Panc1 (cell line): ENCODE measurements at regions not wholly inside any gene's neighbourhood (a gene's known extent, or its start where the extent isn't known, plus 50 kb on each side); places are given as distances from the start of the nearest gene placed in this dataset.

Experiments
- ATAC-seq: fragments of 200-7000 bp; cut with Tn5 transposase; 2 replicates; pipeline ENCODE4 v1.9.1; 2020; ENCODE audit warnings: mild to moderate bottlenecking, moderate library complexity
- BruUV-seq: library from RNA; stranded (reverse); fragments of 400-500 nt; replicated peaks from 2 replicates; lab custom pipeline; 2021; lab: Mats Ljungman, UMichigan
- CTCF ChIA-PET: fragments of 300-600 bp; sonication (Branson Sonifier 250); formaldehyde crosslinking; loops from one replicate; lab custom pipeline; 2022; ENCODE audit warnings: antibody characterized with exemption; lab: Charles Lee
- POLR2A ChIA-PET: fragments of 300-600 bp; sonication (Branson Sonifier 250); formaldehyde crosslinking; loops from one replicate; lab custom pipeline; 2022; ENCODE audit warnings: antibody characterized with exemption; lab: Charles Lee
- DNase-seq: peaks from one replicate; pipeline ENCODE4 v3.0.0-alpha.2; 2010; ENCODE audit warnings: low read depth, low spot score
- H3K27ac ChIP-seq: 2 replicates; pipeline ENCODE4 v1.5.1; 2011; ENCODE audit warnings: mild to moderate bottlenecking, low read length, inconsistent platforms
- H3K27me3 ChIP-seq: fragments of 200-500 bp; sonication (Bioruptor generic); 2 replicates; pipeline ENCODE4 v1.6.0; 2014; ENCODE audit warnings: low read length, inconsistent platforms; ENCODE audit not compliant: control insufficient read depth, insufficient read depth
- H3K36me3 ChIP-seq: fragments of 200-500 bp; sonication (Bioruptor generic); 2 replicates; pipeline ENCODE4 v1.5.1; 2014; ENCODE audit warnings: inconsistent platforms, mild to moderate bottlenecking, low read length, moderate library complexity; ENCODE audit not compliant: control insufficient read depth, insufficient read depth
- H3K4me1 ChIP-seq: 2 replicates; pipeline ENCODE4 v1.5.1; 2011; ENCODE audit warnings: inconsistent platforms, mild to moderate bottlenecking, low read length, moderate library complexity; ENCODE audit not compliant: control insufficient read depth, insufficient read depth
- H3K4me3 ChIP-seq, 2 experiments: 2 replicates each; pipeline ENCODE4 v1.5.1; 2011 to 2012; ENCODE audit warnings: low read depth in 2 of 2, low read length in 2 of 2, mild to moderate bottlenecking in 2 of 2, inconsistent platforms in 1 of 2, moderate library complexity in 1 of 2
- H3K9me3 ChIP-seq: fragments of 200-500 bp; sonication (Bioruptor generic); 2 replicates; pipeline ENCODE4 v1.5.1; 2014; ENCODE audit warnings: low read depth, mild to moderate bottlenecking, inconsistent platforms, low read length, moderate library complexity; ENCODE audit not compliant: control insufficient read depth, insufficient read depth
- POLR2AphosphoS5 ChIP-seq: IDR thresholded peaks from 2 replicates; pipeline ENCODE4 v1.6.1; 2012; ENCODE audit warnings: mild to moderate bottlenecking, low read depth, low read length, moderate library complexity
- SIN3A ChIP-seq: IDR thresholded peaks from 2 replicates; pipeline ENCODE4 v1.6.1; 2012; ENCODE audit warnings: low read depth, mild to moderate bottlenecking, low read length, moderate library complexity, borderline replicate concordance; ENCODE audit not compliant: insufficient read depth
- TCF7L2 ChIP-seq: IDR thresholded peaks from 2 replicates; pipeline ENCODE4 v1.6.1; 2011; ENCODE audit warnings: mild to moderate bottlenecking, low read depth, low read length, inconsistent platforms
- in situ Hi-C: cut with HindIII; loops from 2 replicates; pipeline ENCODE4 v1.10.0; 2016; ENCODE audit warnings: low sequenced_read_pairs, low pct_unique_long_range_greater_than_20kb
- intact Hi-C: fragments of 100-400 bp; cut with micrococcal nuclease; formaldehyde crosslinking; loops from one replicate; pipeline ENCODE4 v1.10.0; 2022; ENCODE audit not compliant: unreplicated experiment
- TF ChIP-seq, protein P1 (sequence below): fragments of 450-650 bp; IDR thresholded peaks from 2 replicates; pipeline ENCODE4 v1.5.1; 2017; ENCODE audit warnings: mild to moderate bottlenecking
- TF ChIP-seq, protein P2 (sequence below), 2 experiments: IDR thresholded peaks; 2 replicates each; pipeline ENCODE4 v1.6.1; 2011 to 2012; ENCODE audit warnings: low read depth in 2 of 2, control low read depth in 1 of 2, low read length in 1 of 2, mild to moderate bottlenecking in 1 of 2, moderate library complexity in 1 of 2; ENCODE audit not compliant: insufficient read depth in 1 of 2

DNA sequence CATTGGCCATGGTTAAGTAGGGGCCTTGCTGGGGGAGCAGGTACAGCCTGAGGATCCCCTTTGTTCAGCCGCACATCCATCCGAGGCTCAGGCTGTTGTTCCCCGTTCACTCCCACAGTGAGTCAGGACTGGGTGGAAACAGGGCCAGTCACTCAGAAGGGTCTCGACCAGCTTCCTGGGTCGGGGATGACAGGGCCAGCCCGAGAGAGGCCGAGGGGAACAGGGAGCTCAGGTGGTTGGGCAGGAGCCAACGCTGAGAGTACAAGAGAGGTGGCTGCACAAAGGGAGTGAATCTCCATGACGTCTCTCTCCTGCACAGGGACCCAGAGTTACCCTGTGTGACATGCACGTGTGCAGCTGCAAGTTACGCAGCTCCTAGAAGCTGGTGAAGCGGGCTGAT, 97.2 kb upstream of the SHANK2 start:
- in situ Hi-C loops (no loop called here), intact Hi-C loops (no loop called here)
- Histone ChIP-seq H3K27me3 (peaks cover 13% of the 10 kb centered on the region), H3K4me1 (no peaks in the 10 kb centered on the region), H3K36me3 (no peaks in the 10 kb centered on the region), H3K4me3 (no peak overlapping the region), H3K27ac (no peak overlapping the region), H3K9me3 (no peaks in the 10 kb centered on the region)
- ATAC-seq (no peak), DNase-seq (no peak)
- TF ChIP-seq, protein P1, sequence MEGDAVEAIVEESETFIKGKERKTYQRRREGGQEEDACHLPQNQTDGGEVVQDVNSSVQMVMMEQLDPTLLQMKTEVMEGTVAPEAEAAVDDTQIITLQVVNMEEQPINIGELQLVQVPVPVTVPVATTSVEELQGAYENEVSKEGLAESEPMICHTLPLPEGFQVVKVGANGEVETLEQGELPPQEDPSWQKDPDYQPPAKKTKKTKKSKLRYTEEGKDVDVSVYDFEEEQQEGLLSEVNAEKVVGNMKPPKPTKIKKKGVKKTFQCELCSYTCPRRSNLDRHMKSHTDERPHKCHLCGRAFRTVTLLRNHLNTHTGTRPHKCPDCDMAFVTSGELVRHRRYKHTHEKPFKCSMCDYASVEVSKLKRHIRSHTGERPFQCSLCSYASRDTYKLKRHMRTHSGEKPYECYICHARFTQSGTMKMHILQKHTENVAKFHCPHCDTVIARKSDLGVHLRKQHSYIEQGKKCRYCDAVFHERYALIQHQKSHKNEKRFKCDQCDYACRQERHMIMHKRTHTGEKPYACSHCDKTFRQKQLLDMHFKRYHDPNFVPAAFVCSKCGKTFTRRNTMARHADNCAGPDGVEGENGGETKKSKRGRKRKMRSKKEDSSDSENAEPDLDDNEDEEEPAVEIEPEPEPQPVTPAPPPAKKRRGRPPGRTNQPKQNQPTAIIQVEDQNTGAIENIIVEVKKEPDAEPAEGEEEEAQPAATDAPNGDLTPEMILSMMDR = no peak
- no peak for TF ChIP-seq TCF7L2
- TF ChIP-seq POLR2AphosphoS5 = no peak
- TF ChIP-seq, protein P2, sequence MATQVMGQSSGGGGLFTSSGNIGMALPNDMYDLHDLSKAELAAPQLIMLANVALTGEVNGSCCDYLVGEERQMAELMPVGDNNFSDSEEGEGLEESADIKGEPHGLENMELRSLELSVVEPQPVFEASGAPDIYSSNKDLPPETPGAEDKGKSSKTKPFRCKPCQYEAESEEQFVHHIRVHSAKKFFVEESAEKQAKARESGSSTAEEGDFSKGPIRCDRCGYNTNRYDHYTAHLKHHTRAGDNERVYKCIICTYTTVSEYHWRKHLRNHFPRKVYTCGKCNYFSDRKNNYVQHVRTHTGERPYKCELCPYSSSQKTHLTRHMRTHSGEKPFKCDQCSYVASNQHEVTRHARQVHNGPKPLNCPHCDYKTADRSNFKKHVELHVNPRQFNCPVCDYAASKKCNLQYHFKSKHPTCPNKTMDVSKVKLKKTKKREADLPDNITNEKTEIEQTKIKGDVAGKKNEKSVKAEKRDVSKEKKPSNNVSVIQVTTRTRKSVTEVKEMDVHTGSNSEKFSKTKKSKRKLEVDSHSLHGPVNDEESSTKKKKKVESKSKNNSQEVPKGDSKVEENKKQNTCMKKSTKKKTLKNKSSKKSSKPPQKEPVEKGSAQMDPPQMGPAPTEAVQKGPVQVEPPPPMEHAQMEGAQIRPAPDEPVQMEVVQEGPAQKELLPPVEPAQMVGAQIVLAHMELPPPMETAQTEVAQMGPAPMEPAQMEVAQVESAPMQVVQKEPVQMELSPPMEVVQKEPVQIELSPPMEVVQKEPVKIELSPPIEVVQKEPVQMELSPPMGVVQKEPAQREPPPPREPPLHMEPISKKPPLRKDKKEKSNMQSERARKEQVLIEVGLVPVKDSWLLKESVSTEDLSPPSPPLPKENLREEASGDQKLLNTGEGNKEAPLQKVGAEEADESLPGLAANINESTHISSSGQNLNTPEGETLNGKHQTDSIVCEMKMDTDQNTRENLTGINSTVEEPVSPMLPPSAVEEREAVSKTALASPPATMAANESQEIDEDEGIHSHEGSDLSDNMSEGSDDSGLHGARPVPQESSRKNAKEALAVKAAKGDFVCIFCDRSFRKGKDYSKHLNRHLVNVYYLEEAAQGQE (IDR thresholded peaks at IDR 0.05; ENCODE audit: insufficient read depth in 1 of 2, low read depth in 2 of 2, low read length in 1 of 2) = no peak
- CTCF ChIA-PET = no interaction called here
- no TSS peak for BruUV-seq
- POLR2A ChIA-PET = interaction anchor here (0.7 kb wide), 1 partner anchor 49 kb away, joined by 8 read pairs; no protein-coding TSS in a partner anchor

DNA sequence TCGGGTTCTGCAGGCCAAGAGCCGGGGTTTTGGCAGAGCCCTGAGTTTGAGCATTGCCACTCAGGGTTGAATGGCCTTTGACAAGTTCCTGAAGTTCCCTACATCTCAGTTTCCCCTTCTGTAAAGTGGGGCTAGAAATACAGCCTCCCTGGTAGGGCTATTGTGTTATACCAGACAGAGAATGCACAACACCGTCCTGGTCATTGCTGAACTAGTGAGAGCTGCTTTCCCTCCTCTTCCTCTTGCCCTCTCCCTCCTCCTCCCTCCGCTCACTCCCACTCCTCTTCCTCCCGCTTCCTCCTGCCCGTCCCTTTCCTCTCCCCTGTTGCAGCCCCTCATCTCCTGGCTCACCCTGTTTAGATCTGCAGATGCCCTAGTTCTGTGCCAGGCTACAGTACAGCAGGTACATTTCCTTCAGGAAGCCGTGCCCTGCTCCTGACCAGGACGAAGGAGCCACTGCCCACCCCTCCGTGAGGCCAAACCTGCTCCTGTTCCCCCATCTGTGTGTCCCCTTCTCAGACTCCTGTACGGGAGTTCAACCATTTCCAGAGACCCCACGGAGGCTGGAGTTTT, 91.5 kb upstream of the SHANK2 start:
- H3K27me3 ChIP-seq = peaks cover 7% of the 10 kb centered on the region
- H3K9me3 ChIP-seq = no peaks in the 10 kb centered on the region
- BruUV-seq = no TSS peak
- in situ Hi-C loops = no loop called here
- intact Hi-C loops = no loop called here
- ATAC-seq (peak; percentile 52), DNase-seq (no peak)
- H3K4me1 ChIP-seq = no peaks in the 10 kb centered on the region
- no peak overlapping the region for H3K27ac ChIP-seq
- TF ChIP-seq POLR2AphosphoS5 = no peak
- TF ChIP-seq, protein P1 = peak; percentile 64
- no peak for TF ChIP-seq SIN3A
- TF ChIP-seq, protein P2 (IDR thresholded peaks at IDR 0.05; ENCODE audit: insufficient read depth in 1 of 2, low read depth in 2 of 2, low read length in 1 of 2) = no peak
- no peaks in the 10 kb centered on the region for H3K36me3 ChIP-seq
- CTCF ChIA-PET = interaction anchor here (0.6 kb wide), 1 partner anchor 257 kb away, joined by 5 read pairs; no protein-coding TSS in a partner anchor
- H3K4me3 ChIP-seq = no peak overlapping the region
- POLR2A ChIA-PET = no interaction called here
